Sciatic nerve (tissue), 2 donors: ENCODE measurements at regions not wholly inside any gene's neighbourhood (a gene's known extent, or its start where the extent isn't known, plus 50 kb on each side); places are given as distances from the start of the nearest gene placed in this dataset.

Experiments used
- ATAC-seq: fragments of 200-7000 bp; cut with Tn5 transposase; one replicate; pipeline ENCODE4 v1.9.1; 2020; ENCODE audit warnings: mild to moderate bottlenecking, moderate library complexity
- DNase-seq: peaks from one replicate; pipeline ENCODE4 v3.0.0-alpha.2; 2020; ENCODE audit warnings: low spot score
- intact Hi-C: fragments of 100-400 bp; cut with DNase I; formaldehyde crosslinking; loops from one replicate; pipeline ENCODE4 v1.14.2; 2022
- donor health status: DM: no; HTN: no; CAD: no.
- donor health status: DM: no; HTN: no; CAD: no.

- DNase-seq: no peak
- no peak for ATAC-seq
- intact Hi-C loops: no loop called here
These were observed 108.0 kb downstream of the SNX5 start for GRCh38 chr20:17860301-17861197.

DNA sequence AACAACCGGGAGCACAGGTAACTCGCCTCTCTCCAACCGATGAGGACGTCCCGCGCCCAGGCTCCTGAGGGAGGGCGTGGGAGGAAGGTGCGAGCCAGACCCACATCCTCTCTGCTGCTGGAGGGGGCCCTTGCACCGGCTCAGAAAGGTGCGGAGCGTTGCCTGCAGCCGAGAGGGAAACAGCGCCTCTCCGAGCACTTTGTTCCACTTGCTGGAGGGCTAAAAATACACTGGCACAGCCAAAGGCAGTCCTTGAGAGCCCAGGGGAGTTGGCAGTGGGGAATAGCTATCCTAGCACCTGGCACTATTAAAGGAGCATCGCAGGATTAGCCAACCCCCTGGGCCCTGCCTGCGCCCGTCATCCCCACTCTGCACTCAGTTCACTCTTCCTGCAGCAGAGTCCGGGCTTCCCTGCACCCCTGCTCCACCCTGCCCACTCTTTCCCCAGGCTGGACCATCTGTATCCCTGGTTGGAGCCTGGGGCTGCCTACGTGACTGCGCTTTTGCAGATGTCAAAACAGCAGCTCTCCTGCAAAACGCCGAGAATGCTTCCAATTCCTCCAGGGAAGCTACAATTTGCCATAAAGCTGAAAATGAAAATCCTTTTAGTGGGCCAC, 108.9 kb downstream of the SNX5 start:
- intact Hi-C loops: no loop called here
- DNase-seq: no peak
- ATAC-seq: no peak

DNA sequence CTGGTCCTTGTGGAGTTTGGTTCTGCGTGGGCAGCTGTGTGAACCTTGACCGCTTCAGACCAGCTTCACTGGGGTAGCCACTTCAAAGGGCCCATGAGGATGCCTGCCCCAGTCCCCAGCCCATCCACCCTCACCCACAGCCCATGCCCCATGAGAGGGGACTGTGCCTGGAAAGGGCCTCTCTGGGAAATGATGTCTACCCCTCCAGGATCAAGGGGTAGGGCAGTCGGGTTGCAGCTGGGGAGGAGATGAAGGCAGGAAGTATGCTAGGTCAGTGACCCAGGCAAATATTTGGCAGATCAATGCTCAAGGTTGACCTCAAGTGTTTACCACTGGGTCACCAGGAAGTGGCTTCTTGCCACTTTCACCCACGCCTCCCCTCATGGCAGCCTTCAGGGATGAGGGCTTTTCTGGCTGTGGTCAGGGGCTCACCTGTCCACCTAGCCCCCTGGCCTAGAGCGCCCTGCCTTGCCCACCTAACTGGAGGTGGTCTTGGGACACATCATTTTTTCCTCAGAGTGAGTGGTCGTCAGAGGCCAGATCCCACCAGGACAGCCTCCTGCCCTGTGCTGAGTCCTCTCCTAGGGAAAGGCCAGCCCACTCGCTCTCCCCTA, 109.5 kb downstream of the SNX5 start:
- DNase-seq: no peak
- no peak for ATAC-seq
- intact Hi-C loops: no loop called here

GRCh38 chr20:17858450-17859001, 110.1 kb downstream of the SNX5 start:
- DNase-seq (no peak), ATAC-seq (no peak)
- intact Hi-C loops: no loop called here

DNA sequence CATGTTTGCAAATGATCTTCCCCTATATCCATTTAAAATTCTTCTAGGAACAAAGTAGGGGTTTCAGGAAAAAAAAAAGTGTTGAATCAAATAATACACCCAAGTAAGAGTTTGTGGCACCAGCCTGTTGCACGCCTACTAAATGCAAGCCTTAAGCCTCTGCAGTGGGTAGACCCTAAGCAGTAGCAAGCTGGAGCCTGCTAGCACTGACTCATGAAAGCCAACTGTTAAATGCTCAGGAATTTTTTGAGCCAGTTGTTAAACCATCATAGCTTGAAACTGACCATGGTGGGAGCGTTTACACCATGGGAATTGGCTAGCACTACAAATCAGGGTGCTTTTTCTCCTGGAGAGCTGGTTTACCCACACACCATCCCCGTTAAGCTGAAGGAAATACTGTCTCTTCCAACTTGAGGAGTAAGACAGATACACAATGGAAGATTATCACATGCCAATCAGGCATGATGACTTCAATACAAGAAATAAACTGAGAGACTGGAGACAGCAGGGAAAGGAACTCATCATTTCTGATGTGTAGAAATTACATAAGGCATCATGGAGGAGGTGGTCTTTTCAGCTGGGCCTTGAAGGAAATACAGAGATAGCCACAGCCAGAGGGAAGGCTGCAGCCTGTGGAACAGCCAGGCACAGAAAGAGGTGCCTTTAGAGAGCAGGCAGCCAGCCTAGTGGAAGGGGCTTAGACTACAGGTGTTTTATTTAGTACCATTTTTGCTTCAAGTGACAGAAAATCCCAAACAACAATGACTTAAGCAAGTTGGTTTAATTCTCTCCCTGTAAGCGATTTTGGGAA, 110.8 kb downstream of the SNX5 start:
- no peak for ATAC-seq
- intact Hi-C loops: no loop called here
- no peak for DNase-seq

GRCh38 chr20:17856837-17857605, 111.6 kb downstream of the SNX5 start:
- intact Hi-C loops: no loop called here
- no peak for ATAC-seq
- DNase-seq: no peak

- no peak for DNase-seq
- intact Hi-C loops: no loop called here
- ATAC-seq: peak; percentile 86
These were observed 112.5 kb downstream of the SNX5 start for GRCh38 chr20:17856024-17856564.

DNA sequence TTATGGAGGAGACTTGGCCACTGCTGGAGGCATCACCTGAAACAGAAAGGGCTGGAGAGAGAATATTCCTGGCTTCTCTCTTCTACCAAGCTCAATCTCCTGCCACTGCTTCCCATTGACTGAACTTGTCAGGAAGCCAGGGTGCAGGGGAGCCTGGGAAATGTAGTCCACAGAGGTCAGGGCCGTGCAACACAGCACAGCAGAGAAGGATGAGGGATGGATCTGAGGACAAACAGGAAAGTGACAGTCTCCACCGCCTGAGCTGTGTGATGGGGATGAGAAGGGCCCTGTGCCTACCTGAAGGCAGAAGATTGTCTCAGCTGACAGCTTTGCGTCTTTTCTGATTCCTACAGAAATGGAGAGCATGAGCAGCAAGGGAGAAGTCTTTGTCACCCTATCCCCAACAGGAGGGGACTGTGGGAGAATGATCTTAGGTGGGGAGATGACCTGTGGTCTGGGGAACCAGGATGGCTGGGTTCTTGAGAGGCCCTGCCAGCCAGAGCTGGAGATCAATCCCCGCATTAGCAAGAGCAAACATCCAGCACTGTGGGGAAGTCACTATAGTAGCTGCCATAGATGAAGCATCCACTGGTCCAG, 114.2 kb downstream of the SNX5 start:
- DNase-seq: no peak
- ATAC-seq: peak; percentile 62
- intact Hi-C loops: no loop called here

DNA sequence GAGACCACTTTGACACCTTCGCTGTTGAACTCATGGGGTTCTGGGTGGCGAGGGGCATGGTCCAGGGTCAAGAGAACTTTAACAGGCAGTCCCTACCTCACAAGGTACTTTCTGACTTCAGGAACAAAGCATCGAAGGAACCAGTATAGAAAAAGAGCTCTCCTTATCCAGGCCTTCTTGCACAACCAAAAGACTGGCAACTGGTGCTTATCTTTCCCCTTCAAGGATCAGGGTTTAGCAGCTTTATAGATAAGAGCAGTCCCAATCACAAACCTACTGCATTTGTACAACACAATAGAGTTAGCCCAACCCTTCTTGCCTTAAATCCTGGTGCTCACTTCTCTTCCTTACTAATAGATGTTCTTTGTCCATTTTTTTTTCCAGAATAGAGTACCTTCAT, 116.3 kb downstream of the SNX5 start:
- DNase-seq: no peak
- no peak for ATAC-seq
- intact Hi-C loops: no loop called here

GRCh38 chr20:17850684-17851026, 117.9 kb downstream of the SNX5 start:
- intact Hi-C loops: no loop called here
- ATAC-seq: no peak

DNA sequence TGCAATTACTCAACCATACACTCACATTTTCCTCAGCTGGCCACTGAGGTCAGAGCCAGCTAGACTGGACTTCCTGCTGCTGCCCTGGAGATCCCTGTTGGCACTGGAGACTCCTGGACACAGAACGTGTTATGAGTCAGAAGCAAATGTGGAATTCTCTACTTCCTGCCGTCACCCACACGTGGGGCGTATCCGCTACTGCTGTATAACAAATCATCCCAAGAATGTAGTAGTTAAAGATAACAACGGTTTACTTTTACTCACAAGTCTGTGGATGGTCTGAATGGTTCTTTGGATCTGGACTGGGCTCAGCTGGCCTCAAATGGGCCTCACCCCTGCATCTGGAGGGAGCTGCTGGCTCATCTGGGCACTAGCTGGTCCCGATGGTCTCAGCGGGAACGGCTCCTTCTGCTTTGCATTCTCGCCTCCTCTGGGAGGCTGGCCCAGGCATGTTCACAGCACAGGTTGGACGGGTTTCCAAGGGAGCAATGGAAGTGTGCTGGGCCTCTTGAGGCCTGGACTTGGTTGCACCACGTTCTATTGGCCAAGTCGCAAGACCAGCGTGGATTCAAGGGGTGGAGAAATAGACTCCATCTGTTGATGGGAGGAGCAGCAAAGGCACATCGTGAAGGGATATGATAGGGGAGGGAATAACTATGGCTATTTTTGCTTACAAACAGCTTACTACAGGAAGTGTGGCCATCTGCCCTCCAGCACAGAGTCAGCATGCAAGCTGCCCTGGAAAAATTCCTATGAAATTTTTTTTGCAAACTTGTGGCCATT, 118.5 kb downstream of the SNX5 start:
- peak; percentile 73 for ATAC-seq
- intact Hi-C loops: no loop called here
- DNase-seq: peak; percentile 62

More at GRCh38 chr20:17850684-17851026, 117.9 kb downstream of the SNX5 start:
- no peak for DNase-seq

GRCh38 chr20:17849138-17849900, 119.3 kb downstream of the SNX5 start:
- ATAC-seq: no peak
- no peak for DNase-seq
- intact Hi-C loops: no loop called here

- intact Hi-C loops: no loop called here
- ATAC-seq (no peak), DNase-seq (no peak)
These were observed 120.1 kb downstream of the SNX5 start for GRCh38 chr20:17848249-17849048.

GRCh38 chr20:17845701-17846475, 122.7 kb downstream of the SNX5 start:
- intact Hi-C loops: no loop called here
- no peak for ATAC-seq
- DNase-seq: no peak
